ENCODE measurements at regions not wholly inside any gene's neighbourhood (a gene's known extent, or its start where the extent isn't known, plus 50 kb on each side); places are given as distances from the start of the nearest gene placed in this dataset.

GRCh38 chr4:128387600-128388351 is 100.2 kb upstream of the PGRMC2 start:
- H3K9me3 ChIP-seq, result no peaks in the 10 kb centered on the region
- H3K4me1 ChIP-seq, result peaks cover 0 to 15% of the 10 kb centered on the region in 2 donors
- TF ChIP-seq CTCF (IDR thresholded peaks at IDR 0.05) (no peak), POLR2AphosphoS5 (IDR thresholded peaks at IDR 0.05) (no peak), POLR2A (IDR thresholded peaks at IDR 0.05) (no peak)
- peak overlapping the region; percentile 84 to 85 for H3K27ac ChIP-seq
- no peaks in the 10 kb centered on the region for H3K36me3 ChIP-seq
- H3K4me3 ChIP-seq, result no peak overlapping the region
- H3K27me3 ChIP-seq, result no peaks in the 10 kb centered on the region
- intact Hi-C loops (cut with DNase I; ENCODE audit: low total_unique reads), result no loop called here
- no peak for DNase-seq (ENCODE audit: low spot score in 2 of 2)

GRCh38 chr4:128386761-128387599 is 99.4 kb upstream of the PGRMC2 start:
- Histone ChIP-seq H3K4me3 (peak overlapping the region in 1 of 3 donors; percentile 39), H3K27ac (peak overlapping the region; percentile 84 to 85), H3K36me3 (no peaks in the 10 kb centered on the region), H3K9me3 (no peaks in the 10 kb centered on the region), H3K27me3 (no peaks in the 10 kb centered on the region), H3K4me1 (peaks cover 0 to 15% of the 10 kb centered on the region in 2 donors)
- intact Hi-C loops (cut with DNase I; ENCODE audit: low total_unique reads), result no loop called here
- peak; percentile 88 to 92 for DNase-seq (ENCODE audit: low spot score in 2 of 2)
- TF ChIP-seq POLR2A (IDR thresholded peaks at IDR 0.05), result no peak
- TF ChIP-seq CTCF (IDR thresholded peaks at IDR 0.05), result no peak
- TF ChIP-seq POLR2AphosphoS5 (IDR thresholded peaks at IDR 0.05), result peak; percentile 77 to 96 (median 91)

- TF ChIP-seq POLR2AphosphoS5 (IDR thresholded peaks at IDR 0.05), result no peak
- no peak for TF ChIP-seq POLR2A (IDR thresholded peaks at IDR 0.05)
- TF ChIP-seq CTCF (IDR thresholded peaks at IDR 0.05), result no peak
- DNase-seq (ENCODE audit: low spot score in 2 of 2), result no peak
- Histone ChIP-seq H3K9me3 (no peaks in the 10 kb centered on the region), H3K36me3 (no peaks in the 10 kb centered on the region), H3K4me1 (peaks cover 0 to 15% of the 10 kb centered on the region in 2 donors), H3K4me3 (no peak overlapping the region), H3K27ac (peak overlapping the region; percentile 84 to 85), H3K27me3 (no peaks in the 10 kb centered on the region)
- intact Hi-C loops (cut with DNase I; ENCODE audit: low total_unique reads), result no loop called here
These were observed 98.2 kb upstream of the PGRMC2 start for GRCh38 chr4:128385683-128386304.

- DNase-seq (ENCODE audit: low spot score in 2 of 2), result no peak
- no peak for TF ChIP-seq POLR2A (IDR thresholded peaks at IDR 0.05)
- TF ChIP-seq POLR2AphosphoS5 (IDR thresholded peaks at IDR 0.05), result no peak
- TF ChIP-seq CTCF (IDR thresholded peaks at IDR 0.05), result no peak
- Histone ChIP-seq H3K27ac (peak overlapping the region; percentile 84 to 85), H3K4me1 (peaks cover 0 to 15% of the 10 kb centered on the region in 2 donors), H3K36me3 (no peaks in the 10 kb centered on the region), H3K9me3 (no peaks in the 10 kb centered on the region), H3K4me3 (no peak overlapping the region), H3K27me3 (no peaks in the 10 kb centered on the region)
- intact Hi-C loops (cut with DNase I; ENCODE audit: low total_unique reads), result no loop called here
These were observed 97.4 kb upstream of the PGRMC2 start for GRCh38 chr4:128384765-128385598.

Measured in breast epithelium (tissue), 4 donors.